RPMI7951 (cell line): ENCODE measurements at regions not wholly inside any gene's neighbourhood (a gene's known extent, or its start where the extent isn't known, plus 50 kb on each side); places are given as distances from the start of the nearest gene placed in this dataset.

Source experiments
- DNase-seq: peaks from one replicate; pipeline ENCODE4 v3.0.0-alpha.2; 2012; ENCODE audit warnings: low read depth

- DNase-seq, result no peak
These were observed 72.7 kb upstream of the AKAP13 start for GRCh38 chr15:85307687-85308045.

DNA sequence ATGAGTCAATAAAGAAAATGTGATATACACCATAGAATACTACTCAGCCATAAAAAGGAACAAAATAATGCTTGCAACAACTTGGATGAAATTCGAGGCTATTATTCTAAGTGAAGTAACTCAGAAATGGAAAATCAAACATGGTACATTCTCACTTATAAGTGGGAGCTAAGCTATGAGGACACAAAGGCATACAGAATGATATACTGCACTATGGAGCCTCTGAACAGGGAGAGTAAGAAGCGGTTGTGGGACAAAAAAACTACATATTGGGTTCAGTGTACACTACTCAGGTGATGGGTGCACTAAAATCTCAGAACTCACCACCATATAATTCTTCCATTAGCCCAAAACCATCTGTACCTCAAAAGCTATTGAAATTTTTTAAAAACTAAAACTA lies 68.8 kb upstream of the AKAP13 start:
- no peak for DNase-seq

- peak; percentile 80 for DNase-seq
These were observed 67.9 kb upstream of the AKAP13 start for GRCh38 chr15:85312486-85312885.

DNA sequence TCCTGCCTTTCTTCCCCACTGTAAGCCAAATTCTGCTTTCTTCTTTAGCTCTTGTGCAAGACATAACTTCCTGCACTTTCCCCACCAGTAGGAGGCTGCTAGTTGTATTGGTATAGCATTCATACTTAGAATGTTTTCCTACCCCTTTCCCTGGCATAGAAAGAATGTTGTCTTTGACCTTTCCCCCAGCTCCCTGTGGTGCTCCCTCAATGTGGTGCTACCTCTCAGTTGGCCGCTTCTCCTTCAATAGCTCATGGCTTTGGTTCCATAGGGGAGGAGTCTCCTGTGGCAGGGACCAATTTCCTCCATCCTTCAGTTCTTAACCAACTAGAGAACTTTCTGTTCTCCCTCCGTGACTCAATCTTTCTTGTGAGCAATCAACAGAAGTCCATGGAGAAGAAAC lies 67.5 kb upstream of the AKAP13 start:
- peak; percentile 45 for DNase-seq

DNA sequence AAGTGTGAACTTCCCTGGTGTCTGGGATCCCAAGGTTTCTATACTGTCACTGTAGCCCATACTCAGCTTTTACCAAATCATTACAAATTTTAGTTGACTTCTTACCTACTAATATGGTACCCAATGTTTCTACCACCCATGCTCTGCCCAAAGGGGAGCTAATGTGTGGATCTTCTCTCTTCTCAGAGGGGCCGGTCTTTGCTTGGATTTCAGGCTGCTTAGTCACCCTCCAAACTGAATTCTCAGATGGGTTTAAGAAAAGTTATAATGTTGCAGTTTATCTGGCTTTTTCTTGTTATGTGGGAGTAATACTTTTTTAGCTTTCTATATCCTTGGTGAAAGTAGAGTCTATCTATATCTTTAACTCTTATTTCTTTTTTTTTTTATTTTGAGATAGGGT lies 67.1 kb upstream of the AKAP13 start:
- DNase-seq, result no peak

GRCh38 chr15:85314146-85314545 lies 66.3 kb upstream of the AKAP13 start:
- peak; percentile 37 for DNase-seq

- peak; percentile 71 for DNase-seq
These were observed 65.8 kb upstream of the AKAP13 start for GRCh38 chr15:85314633-85315032.

DNA sequence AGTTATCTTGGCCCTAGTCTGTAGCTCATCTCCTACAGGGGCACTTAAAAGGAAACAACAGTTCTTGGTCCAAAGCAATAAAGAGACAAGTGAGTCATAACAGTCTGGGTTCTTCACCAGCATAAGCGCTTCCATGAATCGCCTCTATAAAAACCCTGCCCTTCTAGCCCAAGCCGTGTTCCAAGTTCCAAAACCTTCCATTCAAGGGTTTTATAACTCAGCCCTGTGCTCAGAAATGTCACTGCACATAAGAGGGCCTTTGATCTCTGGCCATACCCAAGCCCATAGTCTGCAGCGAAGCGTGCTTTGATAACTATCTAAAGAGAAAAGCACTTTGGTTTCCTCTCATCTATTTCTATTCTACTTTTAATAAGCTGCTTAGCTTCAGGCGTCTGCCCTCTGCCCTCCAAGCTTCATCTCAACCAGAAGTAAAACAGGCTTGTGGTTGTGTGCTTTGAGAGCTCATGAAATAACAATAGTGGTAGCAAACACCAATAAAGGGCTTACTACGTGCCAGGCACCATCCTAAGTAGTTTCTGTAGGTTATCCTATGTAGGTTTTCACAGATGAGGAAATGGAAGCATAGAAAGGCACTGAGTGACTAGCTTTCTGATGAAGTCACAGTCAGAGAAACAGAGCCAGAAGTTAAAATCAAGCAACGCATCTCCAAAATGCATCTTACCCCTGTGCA lies 64.0 kb upstream of the AKAP13 start:
- DNase-seq, result peak; percentile 94

DNA sequence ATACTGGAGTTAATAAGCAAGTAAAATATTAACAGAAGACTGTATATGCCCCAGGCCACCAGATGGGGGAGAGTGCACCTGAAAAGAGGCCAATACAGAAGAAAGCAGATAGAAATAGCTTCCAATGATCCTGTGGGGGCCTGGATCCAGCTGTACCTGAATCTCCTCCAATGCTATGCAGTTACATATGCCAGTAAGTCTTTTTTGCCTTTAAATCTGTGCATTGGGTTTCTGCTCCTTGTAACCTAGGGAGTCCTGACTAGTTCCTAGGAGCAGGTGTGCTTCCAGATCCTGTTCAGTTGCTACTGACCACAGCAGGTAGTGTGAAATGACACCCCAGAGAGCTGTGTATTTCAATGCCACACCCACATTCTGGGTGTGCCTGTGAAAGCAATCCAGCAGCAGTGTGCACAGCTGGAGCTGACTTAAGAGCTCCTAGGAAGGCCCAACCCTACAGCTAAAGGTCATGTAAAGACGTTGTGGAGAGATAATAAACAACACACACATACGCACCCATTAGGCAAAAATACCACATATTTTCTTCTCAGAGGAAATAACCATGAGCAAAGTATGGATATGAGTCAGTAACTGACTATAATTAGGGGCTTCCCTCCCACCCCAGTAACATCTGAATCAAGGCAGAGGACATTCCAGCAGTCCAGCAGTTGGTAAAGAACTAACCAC lies 62.2 kb upstream of the AKAP13 start:
- peak; percentile 98 for DNase-seq

- DNase-seq, result no peak
These were observed 61.7 kb upstream of the AKAP13 start for GRCh38 chr15:85318732-85319076.

GRCh38 chr15:85324202-85324601 lies 56.2 kb upstream of the AKAP13 start:
- peak; percentile 40 for DNase-seq

DNA sequence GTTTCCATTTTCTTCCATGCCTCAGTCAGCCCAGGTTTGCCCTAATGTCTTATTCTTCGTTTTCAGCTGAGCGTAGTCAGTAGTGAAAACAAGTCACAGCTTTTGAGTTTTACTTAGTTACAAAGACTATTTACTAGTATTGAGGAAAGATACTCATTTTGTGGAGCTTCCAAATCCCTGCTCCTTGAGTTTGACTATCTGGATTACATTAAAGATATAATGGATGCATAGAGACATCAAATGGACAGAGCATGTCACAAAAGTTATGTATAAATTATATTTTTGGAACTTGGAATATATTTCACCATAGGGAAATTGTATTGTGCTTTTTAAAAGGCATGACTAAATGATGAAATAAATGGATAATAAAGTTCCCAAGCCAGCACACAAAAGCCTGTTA lies 54.6 kb upstream of the AKAP13 start:
- no peak for DNase-seq

- DNase-seq, result no peak
These were observed 54.1 kb upstream of the AKAP13 start for GRCh38 chr15:85326291-85326690.

- DNase-seq, result no peak
These were observed 52.6 kb upstream of the AKAP13 start for GRCh38 chr15:85327820-85328219.

- peak; percentile 88 for DNase-seq
These were observed 50.6 kb upstream of the AKAP13 start for GRCh38 chr15:85329561-85330422.
